ENCODE measurements at regions not wholly inside any gene's neighbourhood (a gene's known extent, or its start where the extent isn't known, plus 50 kb on each side); places are given as distances from the start of the nearest gene placed in this dataset.

GRCh38 chr1:55839626-55840025, 624.5 kb upstream of the USP24 start:
- no peak for DNase-seq

- DNase-seq, result no peak
These were observed 624.1 kb upstream of the USP24 start for GRCh38 chr1:55839221-55839620.

- DNase-seq, result no peak
These were observed 620.9 kb upstream of the USP24 start for GRCh38 chr1:55836086-55836485.

- peak in 1 of 2 experiments; percentile 45 for DNase-seq
These were observed 618.4 kb upstream of the USP24 start for GRCh38 chr1:55833529-55834091.

- DNase-seq, result no peak
These were observed 616.6 kb upstream of the USP24 start for GRCh38 chr1:55831759-55832158.

- DNase-seq, result no peak
These were observed 612.9 kb upstream of the USP24 start for GRCh38 chr1:55828044-55828443.

- DNase-seq, result no peak
These were observed 612.2 kb upstream of the USP24 start for GRCh38 chr1:55827350-55827749.

GRCh38 chr1:55826381-55827080, 611.4 kb upstream of the USP24 start:
- no peak for DNase-seq

- DNase-seq, result no peak
These were observed 610.3 kb upstream of the USP24 start for GRCh38 chr1:55825461-55825860.

- no peak for DNase-seq
These were observed 609.1 kb upstream of the USP24 start for GRCh38 chr1:55824251-55824640.

- DNase-seq, result no peak
These were observed 608.5 kb upstream of the USP24 start for GRCh38 chr1:55823541-55824250.

- no peak for DNase-seq
These were observed 607.7 kb upstream of the USP24 start for GRCh38 chr1:55822891-55823290.

GRCh38 chr1:55821234-55821633, 606.1 kb upstream of the USP24 start:
- no peak for DNase-seq

- DNase-seq, result peak; percentile 27 to 66
These were observed 605.3 kb upstream of the USP24 start for GRCh38 chr1:55820501-55820900.

GRCh38 chr1:55819011-55819410, 603.8 kb upstream of the USP24 start:
- DNase-seq, result no peak

GRCh38 chr1:55816456-55817426, 601.6 kb upstream of the USP24 start:
- no peak for DNase-seq

GRCh38 chr1:55815745-55816455, 600.7 kb upstream of the USP24 start:
- DNase-seq, result no peak

GRCh38 chr1:55814967-55815366, 599.8 kb upstream of the USP24 start:
- DNase-seq, result no peak

- DNase-seq, result no peak
These were observed 598.5 kb upstream of the USP24 start for GRCh38 chr1:55813618-55814017.

GRCh38 chr1:55812281-55812680, 597.1 kb upstream of the USP24 start:
- DNase-seq, result no peak

GRCh38 chr1:55808263-55808662, 593.1 kb upstream of the USP24 start:
- no peak for DNase-seq

- DNase-seq, result no peak
These were observed 588.3 kb upstream of the USP24 start for GRCh38 chr1:55803429-55803828.

All from NCI-H1930 (cell line).